ENCODE measurements at regions not wholly inside any gene's neighbourhood (a gene's known extent, or its start where the extent isn't known, plus 50 kb on each side); places are given as distances from the start of the nearest gene placed in this dataset.
"Not testable (repeated sequence)": the region's sequence is repeated elsewhere in the genome, so short reads cannot be mapped to it uniquely, and the experiment has no call there.

DNA sequence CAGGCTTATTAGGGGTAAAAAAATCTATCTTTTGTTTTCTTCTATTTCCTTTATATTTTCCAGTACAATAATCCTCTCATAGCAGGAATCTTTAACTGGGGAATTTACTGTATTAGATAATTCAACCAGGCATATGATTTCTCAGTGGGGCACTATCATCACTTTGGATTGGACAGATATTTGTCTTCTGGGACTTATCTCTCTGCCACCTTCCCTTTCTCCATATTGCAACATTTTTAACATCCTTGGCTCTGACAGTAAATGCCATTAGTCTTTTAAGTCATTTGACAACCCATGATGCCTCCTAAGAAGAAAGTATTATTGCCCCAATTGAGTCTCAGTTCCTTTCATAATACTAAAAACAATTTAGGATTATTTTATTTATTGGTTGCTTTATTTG is 304.1 kb downstream of the FGF10 start:
- DNase-seq (ENCODE audit: low read depth): no peak
- no peak overlapping the region for H3K4me3 ChIP-seq (ENCODE audit: low read depth, low read length)
- TF ChIP-seq, protein P1, sequence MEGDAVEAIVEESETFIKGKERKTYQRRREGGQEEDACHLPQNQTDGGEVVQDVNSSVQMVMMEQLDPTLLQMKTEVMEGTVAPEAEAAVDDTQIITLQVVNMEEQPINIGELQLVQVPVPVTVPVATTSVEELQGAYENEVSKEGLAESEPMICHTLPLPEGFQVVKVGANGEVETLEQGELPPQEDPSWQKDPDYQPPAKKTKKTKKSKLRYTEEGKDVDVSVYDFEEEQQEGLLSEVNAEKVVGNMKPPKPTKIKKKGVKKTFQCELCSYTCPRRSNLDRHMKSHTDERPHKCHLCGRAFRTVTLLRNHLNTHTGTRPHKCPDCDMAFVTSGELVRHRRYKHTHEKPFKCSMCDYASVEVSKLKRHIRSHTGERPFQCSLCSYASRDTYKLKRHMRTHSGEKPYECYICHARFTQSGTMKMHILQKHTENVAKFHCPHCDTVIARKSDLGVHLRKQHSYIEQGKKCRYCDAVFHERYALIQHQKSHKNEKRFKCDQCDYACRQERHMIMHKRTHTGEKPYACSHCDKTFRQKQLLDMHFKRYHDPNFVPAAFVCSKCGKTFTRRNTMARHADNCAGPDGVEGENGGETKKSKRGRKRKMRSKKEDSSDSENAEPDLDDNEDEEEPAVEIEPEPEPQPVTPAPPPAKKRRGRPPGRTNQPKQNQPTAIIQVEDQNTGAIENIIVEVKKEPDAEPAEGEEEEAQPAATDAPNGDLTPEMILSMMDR (IDR thresholded peaks at IDR 0.05; ENCODE audit: insufficient read depth, low read depth, low read length, missing control alignments): no peak

DNA sequence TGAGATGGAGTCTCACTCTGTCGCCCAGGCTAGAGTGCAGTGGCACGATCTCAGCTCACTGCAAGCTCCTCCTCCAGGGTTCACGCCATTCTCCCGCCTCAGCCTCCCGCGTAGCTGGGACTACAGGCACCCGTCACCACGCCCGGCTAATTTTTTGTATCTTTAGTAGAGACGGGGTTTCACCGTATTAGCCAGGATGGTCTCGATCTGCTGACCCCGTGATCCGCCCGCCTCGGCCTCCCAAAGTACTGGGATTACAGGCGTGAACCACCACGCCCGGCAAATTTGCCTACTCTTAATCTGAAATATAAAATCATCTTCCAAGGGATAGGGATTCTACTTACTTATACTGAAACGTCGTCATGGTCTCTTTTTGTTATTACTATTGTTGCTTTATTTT is 314.7 kb downstream of the FGF10 start:
- not testable (repeated sequence) for H3K4me3 ChIP-seq (ENCODE audit: low read depth, low read length); DNase-seq (ENCODE audit: low read depth)

- TF ChIP-seq, protein P1 (IDR thresholded peaks at IDR 0.05; ENCODE audit: insufficient read depth, low read depth, low read length, missing control alignments): no peak
- H3K4me3 ChIP-seq (ENCODE audit: low read depth, low read length): no peak overlapping the region
- no peak for DNase-seq (ENCODE audit: low read depth)
These were observed 337.6 kb downstream of the FGF10 start for GRCh38 chr5:44051591-44051990.

GRCh38 chr5:44048276-44048984 is 340.8 kb downstream of the FGF10 start:
- TF ChIP-seq, protein P1 (IDR thresholded peaks at IDR 0.05; ENCODE audit: insufficient read depth, low read depth, low read length, missing control alignments): no peak
- DNase-seq (ENCODE audit: low read depth): no peak
- H3K4me3 ChIP-seq (ENCODE audit: low read depth, low read length): no peak overlapping the region

GRCh38 chr5:44046619-44047364 is 342.4 kb downstream of the FGF10 start:
- no peak for DNase-seq (ENCODE audit: low read depth)

DNA sequence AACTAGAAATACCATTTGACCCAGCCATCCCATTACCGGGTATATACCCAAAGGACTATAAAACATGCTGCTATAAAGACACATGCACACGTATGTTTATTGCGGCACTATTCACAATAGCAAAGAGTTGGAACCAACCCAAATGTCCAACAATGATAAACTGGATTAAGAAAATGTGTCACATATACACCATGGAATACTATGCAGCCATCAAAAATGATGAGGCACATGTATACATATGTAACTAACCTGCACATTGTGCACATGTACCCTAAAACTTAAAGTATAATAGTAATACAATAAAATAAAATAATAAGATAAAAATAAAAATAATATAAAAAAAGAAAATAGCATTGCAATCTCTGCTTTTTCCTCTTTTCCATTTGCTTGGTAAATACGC is 344.7 kb downstream of the FGF10 start:
- H3K4me3 ChIP-seq (ENCODE audit: low read depth, low read length): not testable (repeated sequence)

More at GRCh38 chr5:44046619-44047364, 342.4 kb downstream of the FGF10 start:
- H3K4me3 ChIP-seq (ENCODE audit: low read depth, low read length): no peak overlapping the region
- TF ChIP-seq, protein P1 (IDR thresholded peaks at IDR 0.05; ENCODE audit: insufficient read depth, low read depth, low read length, missing control alignments): no peak

GRCh38 chr5:44028226-44028625 is 361.0 kb downstream of the FGF10 start:
- H3K4me3 ChIP-seq (ENCODE audit: low read depth, low read length): no peak overlapping the region
- DNase-seq (ENCODE audit: low read depth): no peak
- TF ChIP-seq, protein P1 (IDR thresholded peaks at IDR 0.05; ENCODE audit: insufficient read depth, low read depth, low read length, missing control alignments): no peak

More for the DNA sequence above, 344.7 kb downstream of the FGF10 start:
- DNase-seq (ENCODE audit: low read depth): not testable (repeated sequence)

DNA sequence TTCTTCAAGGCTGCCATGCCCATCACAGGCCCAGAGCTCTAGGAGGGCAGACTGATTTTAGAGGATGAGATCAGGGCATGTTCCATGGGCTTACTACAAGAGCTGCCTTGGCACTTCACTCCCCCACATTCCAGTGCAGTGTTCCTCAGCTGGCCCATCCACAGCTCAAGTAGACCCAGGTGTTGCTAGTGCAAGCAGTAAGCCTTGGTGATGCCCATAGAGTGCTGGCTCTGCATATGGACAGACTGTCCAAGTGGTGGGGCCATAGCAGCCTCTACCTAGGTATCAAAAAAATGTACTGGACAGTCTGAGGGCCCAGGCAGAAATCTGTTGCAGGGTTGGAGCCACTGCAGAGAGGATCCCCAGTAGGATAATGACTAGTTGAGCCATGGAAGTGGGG is 366.6 kb downstream of the FGF10 start:
- TF ChIP-seq, protein P1 (IDR thresholded peaks at IDR 0.05; ENCODE audit: insufficient read depth, low read depth, low read length, missing control alignments): no peak
- DNase-seq (ENCODE audit: low read depth): no peak
- no peak overlapping the region for H3K4me3 ChIP-seq (ENCODE audit: low read depth, low read length)

All from GM12865 (cell line).